Aorta (tissue), 5 donors: ENCODE measurements at regions not wholly inside any gene's neighbourhood (a gene's known extent, or its start where the extent isn't known, plus 50 kb on each side); places are given as distances from the start of the nearest gene placed in this dataset.

ENCODE experiments used
- ATAC-seq: fragments of 200-7000 bp; cut with Tn5 transposase; one replicate; pipeline ENCODE4 v1.9.1; 2022; ENCODE audit warnings: moderate library complexity; ENCODE audit not compliant: low FRiP score
- DNase-seq, 2 donors: peaks; one replicate each; pipeline ENCODE4 v3.0.0-alpha.2; 2020
- H3K27ac ChIP-seq, 2 donors: one replicate each; pipeline ENCODE4 v1.5.1; 2013; ENCODE audit warnings: low read length in 2 of 2, mild to moderate bottlenecking in 2 of 2, moderate library complexity in 2 of 2, control low read depth in 1 of 2, inconsistent platforms in 1 of 2, low read depth in 1 of 2
- H3K27me3 ChIP-seq, 2 donors: one replicate each; pipeline ENCODE4 v1.6.1; 2013; ENCODE audit warnings: control low read depth in 1 of 2, low read length in 1 of 2, mild to moderate bottlenecking in 1 of 2, moderate library complexity in 1 of 2; ENCODE audit not compliant: insufficient read depth in 2 of 2, control insufficient read depth in 1 of 2
- H3K36me3 ChIP-seq, 2 donors: one replicate each; pipeline ENCODE4 v1.6.1; 2013; ENCODE audit warnings: control low read depth in 1 of 2, low read length in 1 of 2, mild to moderate bottlenecking in 1 of 2; ENCODE audit not compliant: insufficient read depth in 2 of 2, control insufficient read depth in 1 of 2
- H3K4me1 ChIP-seq, 2 donors: one replicate each; pipeline ENCODE4 v1.6.1; 2013; ENCODE audit warnings: low read length in 2 of 2, control low read depth in 1 of 2, mild to moderate bottlenecking in 1 of 2, moderate library complexity in 1 of 2; ENCODE audit not compliant: insufficient read depth in 2 of 2, control insufficient read depth in 1 of 2
- H3K4me3 ChIP-seq, 2 donors: one replicate each; pipeline ENCODE4 v1.5.1; 2013; ENCODE audit warnings: low read length in 2 of 2, control low read depth in 1 of 2, mild to moderate bottlenecking in 1 of 2
- H3K9me3 ChIP-seq: one replicate; pipeline ENCODE4 v1.6.1; 2013; ENCODE audit warnings: mild to moderate bottlenecking, low read length; ENCODE audit not compliant: control insufficient read depth
- WGBS, 2 donors: extraction: QIAGEN DNeasy Blood & Tissue Kit; methylation state at CpG; one replicate each; pipeline ENCODE4 v1.1.7; 2013; 5-methylcytosine and 5-hydroxymethylcytosine counted together
- intact Hi-C, 2 donors: fragments of 100-400 bp; cut with DNase I; formaldehyde crosslinking; loops; one replicate each; pipeline versions ENCODE4 v1.14.2 to v1.15.0; 2022
- donor health status: healthy with polysubstance abuse.
- donor health status: Bipolar disorder and iron deficiency.
- donor health status: DM: no; HTN: no; CAD: no.
- donor health status: DM: no; HTN: no; CAD: no.
- donor health status: DM: yes; HTN: yes; CAD: no.

DNA sequence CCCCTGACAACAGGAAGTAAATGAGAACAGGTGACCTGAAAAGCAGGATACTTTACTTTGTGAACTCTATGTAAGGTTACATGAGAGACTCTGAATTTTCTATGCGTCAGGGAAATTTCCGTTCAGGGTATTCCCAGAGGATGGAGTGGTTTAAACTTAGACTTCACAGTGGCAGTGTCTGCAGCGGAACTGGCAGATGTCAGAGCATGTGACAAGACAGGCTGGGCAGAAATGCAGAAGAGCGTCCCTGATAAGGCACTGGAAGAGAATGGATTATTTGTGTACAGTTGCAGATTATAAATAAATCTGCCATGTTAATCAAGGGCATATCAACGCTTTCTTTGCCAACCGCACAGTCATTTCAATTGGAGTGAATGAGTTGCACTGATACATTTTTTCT, 598.4 kb upstream of the ZNF717 start:
- no peaks in the 10 kb centered on the region for H3K27me3 ChIP-seq
- no peaks in the 10 kb centered on the region for H3K4me1 ChIP-seq
- DNase-seq (no peak), ATAC-seq (no peak)
- H3K27ac ChIP-seq = no peak overlapping the region
- no peaks in the 10 kb centered on the region for H3K36me3 ChIP-seq
- H3K9me3 ChIP-seq = no peaks in the 10 kb centered on the region
- intact Hi-C loops = no loop called here
- WGBS, 2 donors = 39 to 46% methylated on average over 6 of the region's 6 CpGs
- H3K4me3 ChIP-seq = no peak overlapping the region

- no peaks in the 10 kb centered on the region for H3K4me1 ChIP-seq
- WGBS, 2 donors = 77 to 81% methylated on average over 2 of the region's 2 CpGs
- H3K27me3 ChIP-seq = no peaks in the 10 kb centered on the region
- H3K27ac ChIP-seq = no peak overlapping the region
- ATAC-seq (no peak), DNase-seq (no peak)
- no peaks in the 10 kb centered on the region for H3K9me3 ChIP-seq
- no peak overlapping the region for H3K4me3 ChIP-seq
- no peaks in the 10 kb centered on the region for H3K36me3 ChIP-seq
- intact Hi-C loops = no loop called here
Measured at GRCh38 chr3:76387000-76387399, 601.7 kb upstream of the ZNF717 start.

DNA sequence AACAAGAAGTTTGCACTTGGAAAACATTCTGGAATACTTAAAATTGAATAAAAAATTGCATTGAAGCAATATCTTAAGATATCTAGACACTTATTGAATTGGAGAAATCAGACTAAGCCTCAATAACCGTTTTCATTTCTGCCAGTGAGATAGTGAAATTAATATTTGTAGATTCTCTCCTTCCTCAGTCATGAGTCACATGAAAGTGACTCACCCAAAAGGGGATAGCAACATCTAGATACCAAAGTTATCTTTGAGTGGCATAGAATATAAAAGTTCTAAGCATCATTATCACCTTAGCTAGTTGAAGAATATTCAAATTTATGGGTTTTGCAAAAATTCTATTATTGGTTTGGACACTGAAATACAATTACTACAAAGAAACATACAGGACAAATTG, 614.8 kb upstream of the ZNF717 start:
- no peak overlapping the region for H3K4me3 ChIP-seq
- no peaks in the 10 kb centered on the region for H3K27me3 ChIP-seq
- no peaks in the 10 kb centered on the region for H3K36me3 ChIP-seq
- ATAC-seq (no peak), DNase-seq (no peak)
- intact Hi-C loops = no loop called here
- no peaks in the 10 kb centered on the region for H3K9me3 ChIP-seq
- no peaks in the 10 kb centered on the region for H3K4me1 ChIP-seq
- H3K27ac ChIP-seq = no peak overlapping the region
- WGBS, 2 donors = 57 to 64% methylated on average over 1 of the region's 1 CpG

GRCh38 chr3:76402926-76403325, 617.6 kb upstream of the ZNF717 start:
- Histone ChIP-seq H3K4me1 (no peaks in the 10 kb centered on the region), H3K27me3 (no peaks in the 10 kb centered on the region), H3K36me3 (no peaks in the 10 kb centered on the region), H3K27ac (no peak overlapping the region), H3K9me3 (no peaks in the 10 kb centered on the region), H3K4me3 (no peak overlapping the region)
- DNase-seq (no peak), ATAC-seq (no peak)
- 41 to 48% methylated on average over 2 of the region's 2 CpGs for WGBS, 2 donors
- intact Hi-C loops = no loop called here

DNA sequence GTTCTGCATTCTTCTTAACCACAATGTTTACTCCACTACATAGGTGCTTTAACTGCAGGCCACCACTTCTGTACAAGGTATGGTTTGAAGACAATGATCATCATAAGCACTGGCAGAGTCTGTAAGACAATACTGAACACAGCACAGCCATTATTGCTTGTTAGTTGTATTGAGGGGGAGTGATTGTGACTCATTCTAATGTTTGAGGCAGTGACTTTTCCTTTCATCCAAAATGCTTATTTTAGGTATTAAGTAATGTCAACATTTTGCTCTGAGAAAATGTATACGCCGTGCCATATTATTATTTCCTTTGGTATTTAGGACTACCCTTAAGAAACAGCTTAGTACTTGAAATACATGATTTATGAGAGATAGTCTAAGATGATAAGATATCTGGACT, 618.2 kb upstream of the ZNF717 start:
- WGBS, 2 donors = 10 to 11% methylated on average over 2 of the region's 2 CpGs
- Histone ChIP-seq H3K27ac (no peak overlapping the region), H3K4me3 (no peak overlapping the region), H3K4me1 (no peaks in the 10 kb centered on the region), H3K36me3 (no peaks in the 10 kb centered on the region), H3K9me3 (no peaks in the 10 kb centered on the region), H3K27me3 (no peaks in the 10 kb centered on the region)
- DNase-seq = no peak
- intact Hi-C loops = no loop called here
- no peak for ATAC-seq

DNA sequence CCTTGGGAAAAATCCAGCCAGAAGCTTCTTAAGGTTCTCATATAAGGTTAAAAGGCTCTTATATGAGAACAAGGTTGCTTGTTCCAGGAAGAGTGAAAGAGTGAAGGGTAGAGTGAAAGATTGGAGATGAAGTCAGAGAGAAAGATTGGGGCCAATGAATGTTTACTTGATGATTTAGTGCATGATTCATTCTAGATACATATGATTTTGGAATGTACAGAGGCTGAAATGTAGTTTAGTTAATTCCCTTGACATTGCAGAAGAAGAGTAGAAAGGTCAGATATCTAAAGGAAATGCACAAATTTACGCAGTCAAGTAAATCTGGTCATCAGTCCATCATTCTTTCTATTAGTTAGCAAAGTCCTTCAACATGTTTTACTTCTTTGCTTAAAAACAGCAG, 619.8 kb upstream of the ZNF717 start:
- no peaks in the 10 kb centered on the region for H3K27me3 ChIP-seq
- H3K36me3 ChIP-seq = no peaks in the 10 kb centered on the region
- H3K4me3 ChIP-seq = no peak overlapping the region
- no peaks in the 10 kb centered on the region for H3K4me1 ChIP-seq
- no peak for ATAC-seq
- no peak for DNase-seq
- 92 to 95% methylated on average over 1 of the region's 1 CpG for WGBS, 2 donors
- H3K9me3 ChIP-seq = no peaks in the 10 kb centered on the region
- intact Hi-C loops = no loop called here
- H3K27ac ChIP-seq = no peak overlapping the region

GRCh38 chr3:76410762-76411281, 625.5 kb upstream of the ZNF717 start:
- 11 to 12% methylated on average over 3 of the region's 3 CpGs for WGBS, 2 donors
- no peak for ATAC-seq
- no peak overlapping the region for H3K27ac ChIP-seq
- no peaks in the 10 kb centered on the region for H3K4me1 ChIP-seq
- peaks cover 2% of the 10 kb centered on the region for H3K9me3 ChIP-seq
- no peaks in the 10 kb centered on the region for H3K36me3 ChIP-seq
- intact Hi-C loops = no loop called here
- H3K4me3 ChIP-seq = no peak overlapping the region
- DNase-seq = no peak
- H3K27me3 ChIP-seq = no peaks in the 10 kb centered on the region

DNA sequence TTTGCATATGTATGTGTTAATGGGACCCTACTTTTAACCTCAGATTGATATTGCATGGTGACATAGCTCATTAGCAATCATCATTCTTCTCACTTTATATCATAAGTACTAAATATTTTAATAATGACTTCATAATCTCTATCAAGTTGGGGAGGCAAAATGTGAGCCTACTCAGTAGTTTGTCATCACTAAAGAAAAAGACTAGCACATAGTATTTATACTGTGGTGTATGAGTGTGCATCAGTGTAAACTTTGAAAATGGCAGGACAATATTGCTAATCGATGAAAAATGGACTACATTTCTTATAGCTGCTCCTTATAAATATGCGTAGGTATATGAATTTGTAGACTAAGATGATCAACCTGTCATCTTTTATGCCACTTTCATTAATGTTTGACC, 624.5 kb upstream of the ROBO2 start:
- intact Hi-C loops = no loop called here
- Histone ChIP-seq H3K27me3 (no peaks in the 10 kb centered on the region), H3K4me1 (no peaks in the 10 kb centered on the region), H3K4me3 (no peak overlapping the region), H3K27ac (no peak overlapping the region), H3K9me3 (peaks cover 2% of the 10 kb centered on the region), H3K36me3 (no peaks in the 10 kb centered on the region)
- DNase-seq (no peak), ATAC-seq (no peak)
- WGBS, 2 donors = 80 to 96% methylated on average over 2 of the region's 2 CpGs

DNA sequence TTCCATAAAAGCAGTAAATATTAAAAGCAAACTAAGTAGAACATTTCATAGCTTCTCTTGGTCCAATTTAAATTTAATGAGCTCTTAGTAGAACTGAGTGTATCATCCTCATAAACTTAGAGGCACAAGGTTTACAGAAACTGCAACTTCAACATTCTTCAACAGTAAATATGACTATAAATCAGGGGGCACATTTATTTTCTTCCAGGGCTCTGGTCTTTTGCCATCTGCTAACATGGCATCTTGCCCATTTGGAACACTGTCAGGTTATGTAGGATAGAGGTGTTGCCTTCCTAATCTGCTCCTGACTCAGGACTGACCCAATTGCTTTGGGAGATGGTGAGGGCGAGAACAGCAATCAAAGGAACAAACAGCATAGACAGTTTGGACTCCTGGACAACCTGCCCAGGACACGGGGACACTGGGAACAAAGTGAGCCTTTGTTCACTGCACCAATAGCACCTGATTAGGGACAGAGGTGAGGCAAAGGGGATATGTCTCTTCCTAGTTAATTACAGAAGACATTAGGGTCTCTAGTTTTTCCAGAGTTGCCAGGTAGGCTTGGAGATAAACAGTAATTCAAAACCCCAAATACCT, 610.2 kb upstream of the ROBO2 start:
- Histone ChIP-seq H3K36me3 (no peaks in the 10 kb centered on the region), H3K4me3 (no peak overlapping the region), H3K27me3 (no peaks in the 10 kb centered on the region), H3K9me3 (no peaks in the 10 kb centered on the region), H3K27ac (no peak overlapping the region), H3K4me1 (no peaks in the 10 kb centered on the region)
- intact Hi-C loops = no loop called here
- 70 to 75% methylated on average over 2 of the region's 2 CpGs for WGBS, 2 donors
- no peak for DNase-seq
- no peak for ATAC-seq
